ENCODE measurements at regions not wholly inside any gene's neighbourhood (a gene's known extent, or its start where the extent isn't known, plus 50 kb on each side); places are given as distances from the start of the nearest gene placed in this dataset.

GRCh38 chr3:159364511-159364910 is 562.7 kb downstream of the MFSD1 start:
- Histone ChIP-seq H3K9ac (no peak overlapping the region), H3K79me2 (ENCODE audit: insufficient read depth, low read depth) (no peaks in the 10 kb centered on the region), H3K27me3 (ENCODE audit: insufficient read depth, low read depth) (no peaks in the 10 kb centered on the region), H3K4me1 (ENCODE audit: low read depth, poor library complexity, severe bottlenecking) (no peaks in the 10 kb centered on the region), H3K36me3 (ENCODE audit: insufficient read depth) (no peaks in the 10 kb centered on the region), H4K20me1 (ENCODE audit: insufficient read depth) (no peaks in the 10 kb centered on the region), H2AFZ (ENCODE audit: low read depth) (no peak overlapping the region), H3K4me2 (no peak overlapping the region), H3K4me3 (IDR thresholded peaks at IDR 0.05; ENCODE audit: insufficient read depth, low read depth, low read length) (no peak overlapping the region), H3K27ac (no peak overlapping the region)
- TF ChIP-seq, protein P1, sequence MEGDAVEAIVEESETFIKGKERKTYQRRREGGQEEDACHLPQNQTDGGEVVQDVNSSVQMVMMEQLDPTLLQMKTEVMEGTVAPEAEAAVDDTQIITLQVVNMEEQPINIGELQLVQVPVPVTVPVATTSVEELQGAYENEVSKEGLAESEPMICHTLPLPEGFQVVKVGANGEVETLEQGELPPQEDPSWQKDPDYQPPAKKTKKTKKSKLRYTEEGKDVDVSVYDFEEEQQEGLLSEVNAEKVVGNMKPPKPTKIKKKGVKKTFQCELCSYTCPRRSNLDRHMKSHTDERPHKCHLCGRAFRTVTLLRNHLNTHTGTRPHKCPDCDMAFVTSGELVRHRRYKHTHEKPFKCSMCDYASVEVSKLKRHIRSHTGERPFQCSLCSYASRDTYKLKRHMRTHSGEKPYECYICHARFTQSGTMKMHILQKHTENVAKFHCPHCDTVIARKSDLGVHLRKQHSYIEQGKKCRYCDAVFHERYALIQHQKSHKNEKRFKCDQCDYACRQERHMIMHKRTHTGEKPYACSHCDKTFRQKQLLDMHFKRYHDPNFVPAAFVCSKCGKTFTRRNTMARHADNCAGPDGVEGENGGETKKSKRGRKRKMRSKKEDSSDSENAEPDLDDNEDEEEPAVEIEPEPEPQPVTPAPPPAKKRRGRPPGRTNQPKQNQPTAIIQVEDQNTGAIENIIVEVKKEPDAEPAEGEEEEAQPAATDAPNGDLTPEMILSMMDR (conservative IDR thresholded peaks at IDR 0.05; ENCODE audit: low read depth, low read length): no peak

GRCh38 chr3:159366476-159366875 is 564.6 kb downstream of the MFSD1 start:
- no peak overlapping the region for H2AFZ ChIP-seq (ENCODE audit: low read depth)
- no peaks in the 10 kb centered on the region for H3K4me1 ChIP-seq (ENCODE audit: low read depth, poor library complexity, severe bottlenecking)
- TF ChIP-seq, protein P1 (conservative IDR thresholded peaks at IDR 0.05; ENCODE audit: low read depth, low read length): no peak
- H3K9ac ChIP-seq: no peak overlapping the region
- H3K27ac ChIP-seq: no peak overlapping the region
- no peak overlapping the region for H3K4me3 ChIP-seq (IDR thresholded peaks at IDR 0.05; ENCODE audit: insufficient read depth, low read depth, low read length)
- no peaks in the 10 kb centered on the region for H4K20me1 ChIP-seq (ENCODE audit: insufficient read depth)
- H3K4me2 ChIP-seq: no peak overlapping the region
- H3K27me3 ChIP-seq (ENCODE audit: insufficient read depth, low read depth): no peaks in the 10 kb centered on the region
- H3K79me2 ChIP-seq (ENCODE audit: insufficient read depth, low read depth): no peaks in the 10 kb centered on the region
- no peaks in the 10 kb centered on the region for H3K36me3 ChIP-seq (ENCODE audit: insufficient read depth)

DNA sequence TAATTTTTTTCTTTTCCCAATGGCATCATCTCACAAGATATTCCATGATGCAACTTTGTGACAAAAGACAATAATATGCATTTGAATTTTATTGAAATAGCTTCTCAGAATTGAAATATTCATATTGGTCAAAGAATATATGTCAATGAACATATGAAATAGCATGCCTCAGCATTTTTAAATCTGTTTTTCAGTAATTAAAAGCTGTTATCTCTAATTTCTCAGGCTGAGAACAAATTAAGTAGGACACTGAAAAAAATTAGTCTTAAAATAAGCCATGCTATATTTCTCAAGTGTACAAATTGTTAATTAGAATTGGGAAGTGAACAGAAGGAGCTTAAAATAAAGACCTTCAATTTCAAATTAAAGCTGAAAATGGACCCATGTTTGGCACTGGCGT is 570.1 kb downstream of the MFSD1 start:
- H3K4me1 ChIP-seq (ENCODE audit: low read depth, poor library complexity, severe bottlenecking): no peaks in the 10 kb centered on the region
- TF ChIP-seq, protein P1 (conservative IDR thresholded peaks at IDR 0.05; ENCODE audit: low read depth, low read length): no peak
- no peak overlapping the region for H3K4me3 ChIP-seq (IDR thresholded peaks at IDR 0.05; ENCODE audit: insufficient read depth, low read depth, low read length)
- H3K79me2 ChIP-seq (ENCODE audit: insufficient read depth, low read depth): no peaks in the 10 kb centered on the region
- no peak overlapping the region for H3K4me2 ChIP-seq
- H3K36me3 ChIP-seq (ENCODE audit: insufficient read depth): no peaks in the 10 kb centered on the region
- no peak overlapping the region for H3K9ac ChIP-seq
- H3K27ac ChIP-seq: no peak overlapping the region
- H4K20me1 ChIP-seq (ENCODE audit: insufficient read depth): no peaks in the 10 kb centered on the region
- H3K27me3 ChIP-seq (ENCODE audit: insufficient read depth, low read depth): no peaks in the 10 kb centered on the region
- no peak overlapping the region for H2AFZ ChIP-seq (ENCODE audit: low read depth)

- Histone ChIP-seq H2AFZ (ENCODE audit: low read depth) (no peak overlapping the region), H3K27ac (no peak overlapping the region), H3K36me3 (ENCODE audit: insufficient read depth) (no peaks in the 10 kb centered on the region), H3K9ac (no peak overlapping the region), H3K4me1 (ENCODE audit: low read depth, poor library complexity, severe bottlenecking) (no peaks in the 10 kb centered on the region), H4K20me1 (ENCODE audit: insufficient read depth) (no peaks in the 10 kb centered on the region), H3K27me3 (ENCODE audit: insufficient read depth, low read depth) (no peaks in the 10 kb centered on the region), H3K4me3 (IDR thresholded peaks at IDR 0.05; ENCODE audit: insufficient read depth, low read depth, low read length) (no peak overlapping the region), H3K4me2 (no peak overlapping the region), H3K79me2 (ENCODE audit: insufficient read depth, low read depth) (no peaks in the 10 kb centered on the region)
- TF ChIP-seq, protein P1 (conservative IDR thresholded peaks at IDR 0.05; ENCODE audit: low read depth, low read length): no peak
These were observed 576.7 kb downstream of the MFSD1 start for GRCh38 chr3:159378396-159379194.

Measured in KMS-11 (cell line).